SKM-1 (cell line): ENCODE measurements at regions not wholly inside any gene's neighbourhood (a gene's known extent, or its start where the extent isn't known, plus 50 kb on each side); places are given as distances from the start of the nearest gene placed in this dataset.
"Not testable (repeated sequence)": the region's sequence is repeated elsewhere in the genome, so short reads cannot be mapped to it uniquely, and the experiment has no call there.

Experiments
- DNase-seq: peaks from one replicate; lab custom pipeline; 2025; ENCODE audit not compliant: unreplicated experiment; lab: John Stamatoyannopoulos, UW

DNA sequence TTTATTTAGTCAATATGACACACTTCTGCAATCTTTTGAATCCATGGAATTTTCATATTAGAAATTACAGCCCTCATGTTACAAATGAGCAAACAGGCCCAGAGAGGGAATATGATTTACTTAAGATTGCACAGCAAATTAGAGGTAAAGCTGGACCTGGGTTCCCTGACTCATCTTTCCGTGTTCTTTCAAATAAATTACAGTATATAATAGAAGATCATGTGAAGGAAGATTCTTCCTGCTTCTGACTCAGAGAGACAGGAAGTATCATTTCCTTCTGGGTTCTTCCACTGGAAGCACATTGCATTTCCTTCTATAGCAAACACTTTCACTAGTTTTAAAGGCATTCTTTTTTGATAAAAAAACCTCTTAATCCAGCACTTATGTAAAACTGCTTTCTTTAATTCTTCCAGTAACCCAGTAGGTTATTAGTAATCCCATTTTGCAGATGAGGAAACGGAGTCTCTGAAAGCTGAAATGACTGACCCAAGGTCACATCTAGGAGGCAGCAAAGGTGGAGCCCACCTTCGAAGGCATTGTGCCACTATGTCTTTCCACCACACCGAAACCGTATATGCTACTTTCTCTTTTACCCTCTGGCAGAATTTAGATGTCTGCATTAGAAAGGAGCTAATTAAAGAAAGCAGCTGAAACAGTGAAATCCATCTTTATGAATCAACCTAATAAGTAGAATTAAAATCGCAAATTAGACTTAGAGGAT, 566.7 kb upstream of the KLF4 start:
- DNase-seq, result no peak

GRCh38 chr9:108054131-108054630, 564.6 kb upstream of the KLF4 start:
- DNase-seq, result no peak

- no peak for DNase-seq
Measured at GRCh38 chr9:108053555-108054061, 564.0 kb upstream of the KLF4 start.

DNA sequence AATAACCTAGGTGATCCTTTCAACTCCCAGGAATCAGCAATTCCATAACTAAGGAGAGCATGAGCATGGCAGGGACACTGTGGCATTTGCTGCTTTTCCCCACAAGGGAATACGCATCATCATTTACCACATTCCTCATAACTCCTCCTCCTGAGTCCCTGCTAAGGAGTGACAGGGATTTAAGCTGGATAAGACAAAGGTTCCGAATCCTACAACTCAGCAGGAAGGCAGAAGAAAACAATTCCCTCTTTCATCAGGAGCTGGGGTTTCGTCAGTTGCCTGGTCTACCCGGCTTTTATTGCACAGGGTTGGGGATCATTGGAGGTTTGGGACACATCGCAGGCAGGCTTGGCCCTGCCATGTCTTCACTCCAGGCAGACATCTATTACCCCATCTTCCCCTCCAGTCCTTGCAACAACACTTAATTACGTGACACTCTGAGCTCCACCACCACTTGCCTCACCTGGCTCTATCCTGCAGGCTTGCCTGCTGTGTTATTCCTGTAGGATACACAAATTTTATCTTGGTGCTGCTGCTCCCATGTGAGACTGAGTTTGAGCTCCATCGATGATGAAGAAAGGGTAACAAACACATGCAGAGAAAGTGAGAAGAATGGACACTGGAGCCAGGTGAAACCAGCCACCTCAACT, 563.0 kb upstream of the KLF4 start:
- no peak for DNase-seq

DNA sequence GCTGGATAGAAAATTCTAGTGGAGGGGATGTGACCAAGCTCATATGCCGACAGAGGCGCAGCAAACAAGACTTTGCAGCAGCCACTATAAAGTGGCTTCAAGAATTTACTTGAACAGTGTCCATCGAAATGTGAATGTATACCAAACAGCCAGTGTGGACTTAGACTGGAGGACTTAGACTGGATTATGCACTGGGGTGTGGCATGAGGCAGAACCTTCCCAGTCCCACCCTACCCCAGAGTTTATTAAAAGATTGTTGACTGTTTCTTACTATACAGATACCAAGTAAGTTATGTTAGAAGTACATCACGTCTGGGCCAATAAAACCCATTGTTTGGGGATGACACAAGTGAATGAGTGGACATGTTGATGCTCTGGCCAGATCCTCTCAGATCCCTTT, 561.3 kb upstream of the KLF4 start:
- DNase-seq, result no peak

DNA sequence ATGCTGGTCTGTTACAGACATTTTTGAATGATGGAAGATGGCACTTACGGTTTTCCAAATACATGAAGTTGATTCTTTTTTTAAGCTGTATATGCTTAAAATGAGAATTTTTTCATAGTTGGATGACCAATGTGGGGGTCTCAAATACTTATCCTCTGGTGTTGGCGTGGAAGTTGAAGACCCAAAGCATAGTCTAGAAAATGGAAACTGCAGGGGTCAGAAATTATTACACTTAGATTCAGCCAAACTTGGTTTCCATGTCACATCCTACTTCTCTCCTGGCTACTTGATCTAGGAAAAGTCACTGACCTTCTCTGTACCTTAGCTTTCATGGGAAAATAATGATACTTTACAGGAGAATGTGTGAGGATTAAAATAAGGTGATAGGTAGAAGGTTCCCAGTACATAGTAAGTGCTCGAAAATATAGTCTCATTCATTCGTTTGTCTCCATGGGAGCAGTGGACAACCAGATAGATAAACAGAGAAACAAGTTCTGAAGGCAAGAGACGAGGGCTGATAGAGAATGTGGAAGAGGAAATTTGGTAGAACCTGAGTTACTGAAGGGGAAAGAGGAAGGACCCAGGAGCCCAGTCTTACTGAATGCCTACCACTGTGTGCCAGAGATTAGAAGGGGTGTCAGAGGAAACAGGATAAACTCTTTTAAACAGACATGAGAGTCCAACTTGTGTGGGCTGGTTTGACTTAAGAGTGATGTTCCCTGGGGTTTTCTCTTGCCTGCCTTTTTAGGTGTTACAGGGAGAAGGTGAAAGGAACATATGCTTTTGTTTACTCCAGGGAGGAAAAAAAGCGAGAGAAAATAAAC, 560.3 kb upstream of the KLF4 start:
- DNase-seq, result peak; percentile 2

DNA sequence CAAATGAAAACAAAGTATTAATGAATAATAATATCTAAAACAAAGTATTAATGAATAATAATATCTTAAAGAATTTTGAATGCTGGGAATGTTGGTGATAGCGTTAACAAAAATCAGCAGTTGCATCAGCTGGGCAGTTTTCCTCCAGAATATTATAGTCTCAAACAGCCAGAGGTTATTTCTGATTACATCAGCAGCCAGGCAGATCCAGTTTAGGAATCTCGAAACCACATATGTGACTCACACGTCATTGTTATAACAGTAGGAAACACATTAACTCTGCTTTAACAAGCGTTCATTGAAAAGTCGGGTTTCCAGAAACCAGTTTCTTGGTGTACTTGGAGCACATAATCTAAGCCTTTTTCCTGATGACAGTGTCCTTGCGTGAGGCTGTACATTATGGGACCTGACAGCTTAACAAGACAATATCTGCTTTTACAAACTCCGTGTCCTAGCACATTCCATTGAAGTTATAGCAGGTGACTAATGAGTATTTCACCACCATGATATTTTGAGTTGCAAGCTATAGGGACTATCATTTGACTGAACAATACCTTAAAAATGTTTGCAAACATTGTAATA, 559.5 kb upstream of the KLF4 start:
- no peak for DNase-seq

DNA sequence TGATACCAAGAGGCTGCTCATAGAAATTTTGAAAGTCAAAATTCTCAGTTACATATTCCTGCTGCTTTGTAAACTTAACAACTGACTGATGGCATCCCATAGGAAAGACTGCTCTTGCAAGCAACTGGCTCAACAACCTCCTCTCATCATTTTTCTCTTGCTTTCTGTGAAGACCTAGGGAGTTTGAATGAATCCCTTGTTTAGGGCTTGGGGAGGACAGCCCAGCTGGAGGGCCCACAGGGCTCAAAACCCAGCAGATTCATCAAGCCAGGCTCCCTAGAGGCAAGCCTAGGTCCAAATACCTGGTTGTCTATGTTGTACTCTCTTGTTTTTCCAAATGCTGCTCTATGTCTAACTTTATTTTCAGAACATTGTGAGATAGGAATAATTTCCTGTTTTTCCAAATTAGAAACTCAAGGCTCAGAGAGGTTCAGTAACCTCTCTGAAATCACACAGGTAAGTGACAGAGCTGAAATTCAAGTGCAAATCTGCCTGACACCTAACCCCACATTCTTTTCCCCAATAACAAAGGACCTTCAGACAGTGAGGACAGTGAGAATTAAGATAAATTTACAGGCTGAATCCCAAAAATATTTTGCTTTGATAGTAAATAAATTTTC, 558.9 kb upstream of the KLF4 start:
- no peak for DNase-seq

GRCh38 chr9:108047777-108048176, 558.2 kb upstream of the KLF4 start:
- not testable (repeated sequence) for DNase-seq

DNA sequence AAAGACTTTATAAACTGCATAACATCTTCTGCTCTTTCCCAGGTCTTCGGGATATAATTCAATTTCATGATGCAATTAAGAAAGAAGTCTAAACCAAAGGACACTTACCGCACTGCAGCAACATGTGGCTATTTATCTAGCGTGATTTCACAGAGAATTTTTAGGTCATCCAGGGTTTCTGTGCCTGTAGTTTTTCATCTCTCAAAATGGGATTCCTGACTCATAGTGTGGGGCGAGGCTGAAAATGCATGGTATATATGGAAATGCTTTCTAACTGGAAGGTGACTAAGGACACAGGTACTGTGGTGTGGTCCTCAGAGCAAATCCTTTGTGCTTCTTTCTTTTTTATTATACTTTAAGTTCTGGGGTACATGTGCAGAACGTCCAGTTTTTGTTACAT, 557.7 kb upstream of the KLF4 start:
- DNase-seq, result no peak

GRCh38 chr9:108045851-108046250, 556.3 kb upstream of the KLF4 start:
- DNase-seq, result no peak

GRCh38 chr9:108043585-108043984, 554.0 kb upstream of the KLF4 start:
- DNase-seq, result no peak

DNA sequence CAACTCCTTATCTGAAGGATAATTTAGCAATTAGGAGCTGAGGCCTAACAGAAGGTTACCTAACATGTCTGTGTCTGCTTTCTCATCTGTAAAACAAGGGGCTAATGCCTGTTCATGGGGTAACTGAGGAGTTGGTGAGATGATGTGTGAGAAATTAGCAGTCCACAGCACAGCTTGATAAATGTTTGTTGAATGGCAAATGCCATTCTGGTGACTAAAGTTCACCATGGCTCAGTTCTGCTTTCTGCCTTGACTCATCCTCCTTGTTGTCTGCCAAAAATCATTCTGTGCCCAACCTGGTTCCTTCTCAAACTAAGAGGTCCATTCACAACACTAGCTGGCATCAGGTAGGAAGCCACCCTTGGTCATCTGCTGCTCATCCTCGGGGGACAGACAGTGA, 552.0 kb upstream of the KLF4 start:
- no peak for DNase-seq

GRCh38 chr9:108040783-108041182, 551.2 kb upstream of the KLF4 start:
- no peak for DNase-seq

- no peak for DNase-seq
Measured at GRCh38 chr9:108039493-108039892, 549.9 kb upstream of the KLF4 start.

DNA sequence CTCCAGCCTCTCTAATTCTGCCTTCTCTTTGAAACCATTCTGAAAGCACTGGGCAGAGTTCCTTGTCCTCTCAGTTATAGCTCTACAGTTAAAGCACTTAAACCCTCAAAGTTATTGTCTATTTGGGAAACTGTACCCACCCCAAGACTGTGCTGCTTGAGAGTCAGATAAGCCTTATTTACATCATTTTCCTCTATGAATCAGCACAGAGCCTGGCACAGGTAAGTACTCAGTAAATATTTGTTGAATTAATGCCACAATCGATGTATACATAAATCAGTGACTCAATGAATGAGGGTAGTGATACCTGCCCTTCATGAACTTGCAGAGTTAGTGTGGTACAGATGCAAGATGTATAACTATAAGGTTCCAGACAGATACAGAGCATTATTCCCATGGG, 549.4 kb upstream of the KLF4 start:
- DNase-seq, result no peak

GRCh38 chr9:108035487-108035886, 545.9 kb upstream of the KLF4 start:
- no peak for DNase-seq

- no peak for DNase-seq
Measured at GRCh38 chr9:108033976-108034964, 544.7 kb upstream of the KLF4 start.

DNA sequence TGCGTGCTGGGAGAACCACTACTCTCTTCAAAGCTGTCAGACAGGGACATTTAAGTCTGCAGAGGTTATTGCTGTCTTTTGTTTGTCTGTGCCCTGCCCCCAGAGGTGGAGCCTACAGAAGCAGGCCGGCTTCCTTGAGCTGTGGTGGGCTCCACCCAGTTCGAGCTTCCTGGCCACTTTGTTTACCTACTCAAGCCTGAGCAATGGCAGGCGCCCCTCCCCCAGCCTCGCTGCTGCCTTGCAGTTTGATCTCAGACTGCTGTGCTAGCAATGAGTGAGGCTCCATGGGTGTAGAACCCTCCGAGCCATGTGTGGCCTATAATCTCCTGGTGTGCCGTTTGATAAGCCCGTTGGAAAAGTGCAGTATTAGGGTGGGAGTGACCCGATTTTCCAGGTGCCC, 542.5 kb upstream of the KLF4 start:
- DNase-seq, result not testable (repeated sequence)

DNA sequence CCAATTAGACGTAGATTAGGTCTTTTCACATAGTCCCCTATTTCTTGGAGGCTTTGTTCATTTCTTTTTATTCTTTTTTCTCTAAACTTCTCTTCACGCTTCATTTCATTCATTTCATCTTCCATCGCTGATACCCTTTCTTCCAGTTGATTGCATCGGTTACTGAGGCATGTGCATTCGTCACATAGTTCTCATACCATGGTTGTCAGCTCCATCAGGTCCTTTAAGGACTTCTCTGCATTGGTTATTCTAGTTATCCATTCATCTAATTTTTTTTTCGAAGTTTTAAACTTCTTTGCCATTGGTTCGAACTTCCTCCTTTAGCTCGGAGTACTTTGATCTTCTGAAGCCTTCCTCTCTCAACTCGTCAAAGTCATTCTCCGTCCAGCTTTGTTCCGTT, 541.7 kb upstream of the KLF4 start:
- DNase-seq, result not testable (repeated sequence)
